Ascending aorta (tissue), 2 donors: ENCODE measurements at regions not wholly inside any gene's neighbourhood (a gene's known extent, or its start where the extent isn't known, plus 50 kb on each side); places are given as distances from the start of the nearest gene placed in this dataset.

Experiments used
- DNase-seq, 2 donors: peaks; one replicate each; pipeline ENCODE4 v3.0.0-alpha.2; 2019; ENCODE audit warnings: low spot score in 2 of 2
- H3K27ac ChIP-seq, 2 donors: fragments of 200-600 bp; sonication (generic); one replicate each; pipeline ENCODE4 v1.5.1; 2016 to 2017; ENCODE audit warnings: mild to moderate bottlenecking in 1 of 2
- H3K27me3 ChIP-seq: fragments of 200-600 bp; sonication (generic); one replicate; pipeline ENCODE4 v1.5.1; 2017
- H3K36me3 ChIP-seq, 2 donors: fragments of 200-600 bp; sonication (generic); one replicate each; pipeline ENCODE4 v1.5.1; 2016
- H3K4me1 ChIP-seq, 2 donors: fragments of 200-600 bp; sonication (generic); one replicate each; pipeline ENCODE4 v1.5.1; 2016 to 2017; ENCODE audit warnings: mild to moderate bottlenecking in 1 of 2
- H3K4me3 ChIP-seq, 2 donors: fragments of 200-600 bp; sonication (generic); one replicate each; pipeline ENCODE4 v1.5.1; 2016 to 2017; ENCODE audit warnings: mild to moderate bottlenecking in 1 of 2
- H3K9me3 ChIP-seq, 2 donors: fragments of 200-600 bp; sonication (generic); one replicate each; pipeline ENCODE4 v1.5.1; 2016
- intact Hi-C: fragments of 100-400 bp; cut with DNase I; formaldehyde crosslinking; loops from one replicate; pipeline ENCODE4 v1.15.1; 2023
- TF ChIP-seq, protein P1 (sequence below), 3 experiments: fragments of 200-600 bp in 2 of 3; fragments of 450-650 bp in 1 of 3; sonication (generic) in 2 of 3; IDR thresholded peaks; one replicate each; pipeline ENCODE4 v1.5.1; 2016 to 2019; ENCODE audit warnings: antibody characterized with exemption in 3 of 3, mild to moderate bottlenecking in 1 of 3, moderate library complexity in 1 of 3

DNA sequence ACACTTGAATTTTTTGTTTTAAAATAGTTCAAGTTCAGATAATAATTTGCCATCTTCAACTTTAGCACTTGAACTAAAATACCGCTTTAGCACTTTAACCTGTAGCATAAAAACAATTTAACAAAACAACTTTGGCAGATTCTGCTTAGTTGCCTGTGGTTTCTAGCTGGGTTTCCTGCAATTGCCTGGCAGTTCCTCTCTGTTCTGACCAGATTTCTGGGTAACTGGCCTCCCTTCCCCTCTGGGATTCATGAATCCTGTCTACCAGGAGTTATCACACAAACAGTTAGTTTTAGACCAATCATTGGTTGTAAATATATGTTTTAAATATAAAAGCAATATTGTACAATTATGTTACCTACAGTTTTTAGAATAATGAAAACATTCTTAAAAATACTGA is 89.8 kb upstream of the HDAC9 start:
- H3K27me3 ChIP-seq = no peaks in the 10 kb centered on the region
- intact Hi-C loops = loop anchor here (5.0 kb wide), 1 partner anchor 38 kb away; no protein-coding TSS in a partner anchor
- H3K36me3 ChIP-seq = no peaks in the 10 kb centered on the region
- H3K27ac ChIP-seq = no peak overlapping the region
- no peaks in the 10 kb centered on the region for H3K9me3 ChIP-seq
- TF ChIP-seq, protein P1, sequence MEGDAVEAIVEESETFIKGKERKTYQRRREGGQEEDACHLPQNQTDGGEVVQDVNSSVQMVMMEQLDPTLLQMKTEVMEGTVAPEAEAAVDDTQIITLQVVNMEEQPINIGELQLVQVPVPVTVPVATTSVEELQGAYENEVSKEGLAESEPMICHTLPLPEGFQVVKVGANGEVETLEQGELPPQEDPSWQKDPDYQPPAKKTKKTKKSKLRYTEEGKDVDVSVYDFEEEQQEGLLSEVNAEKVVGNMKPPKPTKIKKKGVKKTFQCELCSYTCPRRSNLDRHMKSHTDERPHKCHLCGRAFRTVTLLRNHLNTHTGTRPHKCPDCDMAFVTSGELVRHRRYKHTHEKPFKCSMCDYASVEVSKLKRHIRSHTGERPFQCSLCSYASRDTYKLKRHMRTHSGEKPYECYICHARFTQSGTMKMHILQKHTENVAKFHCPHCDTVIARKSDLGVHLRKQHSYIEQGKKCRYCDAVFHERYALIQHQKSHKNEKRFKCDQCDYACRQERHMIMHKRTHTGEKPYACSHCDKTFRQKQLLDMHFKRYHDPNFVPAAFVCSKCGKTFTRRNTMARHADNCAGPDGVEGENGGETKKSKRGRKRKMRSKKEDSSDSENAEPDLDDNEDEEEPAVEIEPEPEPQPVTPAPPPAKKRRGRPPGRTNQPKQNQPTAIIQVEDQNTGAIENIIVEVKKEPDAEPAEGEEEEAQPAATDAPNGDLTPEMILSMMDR (IDR thresholded peaks at IDR 0.05) = no peak
- no peak for DNase-seq
- H3K4me1 ChIP-seq = peaks cover 0 to 4% of the 10 kb centered on the region in 2 donors
- no peak overlapping the region for H3K4me3 ChIP-seq

DNA sequence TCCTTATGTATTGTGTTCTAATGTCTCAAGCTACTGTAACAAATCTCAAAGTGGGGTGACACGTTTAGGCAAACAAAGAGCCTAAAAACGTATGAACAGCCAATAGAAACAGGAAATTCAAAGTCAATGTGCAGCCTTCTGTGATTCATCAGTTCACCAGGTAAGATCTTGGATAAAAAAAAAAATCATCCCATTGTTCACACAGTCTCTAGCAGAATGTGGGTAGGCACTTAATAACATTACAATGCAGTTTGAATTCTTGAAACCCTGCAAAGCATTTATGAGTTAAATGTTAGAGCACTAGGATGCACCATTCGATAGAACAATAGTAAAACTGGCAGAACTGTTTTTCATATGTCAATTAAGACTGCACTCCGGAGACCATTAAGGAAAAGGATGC is 88.2 kb upstream of the HDAC9 start:
- no peak overlapping the region for H3K4me3 ChIP-seq
- no peak for DNase-seq
- H3K36me3 ChIP-seq = no peaks in the 10 kb centered on the region
- peaks cover 0 to 4% of the 10 kb centered on the region in 2 donors for H3K4me1 ChIP-seq
- H3K9me3 ChIP-seq = no peaks in the 10 kb centered on the region
- no peaks in the 10 kb centered on the region for H3K27me3 ChIP-seq
- intact Hi-C loops = loop anchor here (5.0 kb wide), 1 partner anchor 40 kb away; no protein-coding TSS in a partner anchor
- H3K27ac ChIP-seq = no peak overlapping the region
- TF ChIP-seq, protein P1 (IDR thresholded peaks at IDR 0.05) = no peak

DNA sequence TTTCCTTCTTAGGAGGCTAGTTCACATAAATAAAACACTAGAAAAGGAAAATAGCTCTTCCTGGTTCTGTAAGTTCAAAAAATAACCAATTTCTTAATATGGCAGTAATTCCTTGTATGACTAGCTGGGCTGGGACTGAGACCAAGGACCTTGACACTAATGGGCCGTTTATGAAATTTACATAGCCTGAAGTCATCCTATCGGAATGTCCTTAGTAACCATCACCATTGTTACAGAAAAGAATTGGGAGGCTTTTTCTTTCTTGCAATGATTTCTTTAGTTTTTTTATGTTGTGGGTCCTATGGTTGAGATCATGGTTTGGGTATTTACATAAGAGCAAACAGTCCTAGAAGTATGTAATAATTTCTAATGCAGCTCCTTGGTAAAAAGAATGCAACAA is 87.1 kb upstream of the HDAC9 start:
- Histone ChIP-seq H3K27ac (peak overlapping the region in 1 of 2 donors; percentile 31), H3K4me1 (peaks cover 0 to 4% of the 10 kb centered on the region in 2 donors), H3K27me3 (no peaks in the 10 kb centered on the region), H3K9me3 (no peaks in the 10 kb centered on the region), H3K36me3 (no peaks in the 10 kb centered on the region), H3K4me3 (no peak overlapping the region)
- no peak for DNase-seq
- intact Hi-C loops = loop anchor here (5.0 kb wide), 1 partner anchor 41 kb away; no protein-coding TSS in a partner anchor
- TF ChIP-seq, protein P1 (IDR thresholded peaks at IDR 0.05) = no peak

DNA sequence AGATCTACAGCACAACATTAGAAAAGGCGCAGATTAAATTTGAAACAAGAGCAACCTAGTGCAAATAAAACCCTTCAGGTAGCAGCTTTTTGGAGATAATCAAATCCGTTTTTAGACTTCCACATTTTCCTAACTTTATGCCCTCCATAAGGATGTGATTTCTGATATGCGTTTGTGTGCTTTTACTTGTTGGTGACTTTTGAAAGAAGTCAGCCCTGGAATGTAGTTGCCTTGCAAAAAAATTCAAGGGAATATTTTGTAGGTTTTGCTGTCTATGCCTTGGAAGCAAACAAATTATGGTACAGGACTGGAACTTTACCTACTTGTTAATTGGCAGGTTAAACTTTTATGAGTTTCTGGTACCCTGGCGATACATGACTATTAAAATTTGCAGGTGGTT is 86.7 kb upstream of the HDAC9 start:
- Histone ChIP-seq H3K9me3 (no peaks in the 10 kb centered on the region), H3K4me3 (no peak overlapping the region), H3K27me3 (no peaks in the 10 kb centered on the region), H3K4me1 (peaks cover 0 to 4% of the 10 kb centered on the region in 2 donors), H3K27ac (peak overlapping the region in 1 of 2 donors; percentile 31), H3K36me3 (no peaks in the 10 kb centered on the region)
- DNase-seq = no peak
- intact Hi-C loops = loop anchor here (5.0 kb wide), 1 partner anchor 42 kb away; no protein-coding TSS in a partner anchor
- TF ChIP-seq, protein P1 (IDR thresholded peaks at IDR 0.05) = no peak

DNA sequence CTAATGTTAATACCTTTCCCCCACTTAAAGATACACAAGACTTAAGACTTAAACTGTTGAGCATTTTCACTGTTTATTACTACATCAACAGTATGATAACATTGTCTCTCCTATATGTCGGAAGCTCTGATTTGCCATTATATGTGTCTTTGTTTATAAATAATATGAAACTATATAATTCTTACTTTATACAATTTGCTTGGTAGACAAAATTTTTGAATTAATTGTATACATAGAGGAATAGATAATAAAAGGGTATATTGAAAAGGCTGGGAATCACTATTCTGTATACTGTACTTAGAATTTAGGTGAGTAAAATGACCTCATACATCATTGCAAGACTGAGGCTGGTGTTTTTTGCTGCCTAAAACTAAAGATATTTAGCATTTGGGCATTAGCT is 82.1 kb upstream of the HDAC9 start:
- no peak for DNase-seq
- intact Hi-C loops = no loop called here
- peaks cover 0 to 4% of the 10 kb centered on the region in 2 donors for H3K4me1 ChIP-seq
- H3K27me3 ChIP-seq = no peaks in the 10 kb centered on the region
- TF ChIP-seq, protein P1 (IDR thresholded peaks at IDR 0.05) = no peak
- H3K9me3 ChIP-seq = no peaks in the 10 kb centered on the region
- no peak overlapping the region for H3K4me3 ChIP-seq
- H3K27ac ChIP-seq = no peak overlapping the region
- H3K36me3 ChIP-seq = no peaks in the 10 kb centered on the region

DNA sequence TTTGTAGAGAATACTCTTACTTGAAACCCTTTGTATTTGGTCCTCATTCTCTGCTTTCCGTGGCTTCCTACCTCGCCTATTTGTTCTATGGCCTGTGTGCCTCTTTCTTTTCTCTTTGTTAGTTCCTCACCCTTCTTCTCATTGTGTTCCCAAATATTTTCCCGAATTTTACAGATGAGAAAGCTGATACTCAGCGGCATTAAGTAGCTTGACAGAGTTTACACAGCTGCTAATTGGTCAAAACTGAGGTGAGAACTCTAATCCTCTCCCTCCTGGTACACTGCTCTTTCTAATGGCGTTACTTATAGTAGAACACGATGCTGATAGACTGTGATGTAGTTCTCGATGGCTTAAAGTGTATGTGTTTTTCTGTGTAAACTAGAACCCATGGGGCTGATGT is 80.7 kb upstream of the HDAC9 start:
- no peaks in the 10 kb centered on the region for H3K36me3 ChIP-seq
- intact Hi-C loops = no loop called here
- TF ChIP-seq, protein P1 (IDR thresholded peaks at IDR 0.05) = no peak
- no peaks in the 10 kb centered on the region for H3K9me3 ChIP-seq
- H3K27ac ChIP-seq = no peak overlapping the region
- no peak overlapping the region for H3K4me3 ChIP-seq
- H3K27me3 ChIP-seq = no peaks in the 10 kb centered on the region
- H3K4me1 ChIP-seq = no peaks in the 10 kb centered on the region
- DNase-seq = no peak
